Fibroblast of upper back skin (primary cell): ENCODE measurements at regions not wholly inside any gene's neighbourhood (a gene's known extent, or its start where the extent isn't known, plus 50 kb on each side); places are given as distances from the start of the nearest gene placed in this dataset.
"Not testable (repeated sequence)": the region's sequence is repeated elsewhere in the genome, so short reads cannot be mapped to it uniquely, and the experiment has no call there.

Experiments
- DNase-seq: peaks from one replicate; pipeline ENCODE4 v3.0.0-alpha.2; 2013

DNA sequence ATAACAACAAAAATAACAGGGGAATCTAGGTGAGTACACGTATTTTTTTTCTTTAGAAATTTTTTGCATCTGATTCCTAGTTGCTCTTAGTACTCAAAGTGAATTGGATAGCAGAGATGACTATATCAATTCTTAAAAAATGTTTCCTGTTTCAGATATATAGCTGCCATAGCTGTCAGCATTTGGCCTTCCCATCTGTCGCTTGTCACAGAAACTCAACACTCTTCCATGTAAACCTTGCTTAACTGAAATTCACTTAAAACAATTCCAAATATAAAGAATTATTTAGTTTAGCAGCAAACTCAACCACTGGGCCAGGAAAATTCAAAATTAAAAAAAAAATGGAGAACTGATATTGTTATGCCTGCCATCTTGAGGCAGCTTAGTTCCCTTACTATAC lies 807.5 kb downstream of the IGSF11 start:
- no peak for DNase-seq

DNA sequence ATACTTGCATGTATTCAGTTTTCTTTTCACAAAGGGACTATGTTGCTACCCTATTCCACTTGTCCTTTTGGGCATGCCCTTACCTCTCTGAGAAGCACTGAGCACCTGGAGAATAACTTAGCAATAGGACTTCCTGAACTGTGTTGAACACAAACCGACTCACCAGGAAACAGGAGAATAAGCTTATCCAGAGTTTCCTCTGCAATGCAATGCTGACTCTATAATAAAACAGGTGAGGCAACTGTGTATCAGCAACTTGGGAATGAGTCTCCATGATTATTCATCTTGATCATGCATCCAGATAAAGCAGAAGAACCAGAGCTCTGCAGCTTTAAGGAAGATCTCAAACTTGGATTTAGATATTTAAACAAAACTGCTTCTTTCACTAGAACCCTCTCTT lies 806.5 kb downstream of the IGSF11 start:
- no peak for DNase-seq

GRCh38 chr3:118229196-118229595 lies 805.5 kb downstream of the IGSF11 start:
- DNase-seq = no peak

- DNase-seq = no peak
These were observed 803.1 kb downstream of the IGSF11 start for GRCh38 chr3:118231578-118231977.

GRCh38 chr3:118239253-118239652 lies 795.4 kb downstream of the IGSF11 start:
- no peak for DNase-seq

- no peak for DNase-seq
These were observed 789.9 kb downstream of the IGSF11 start for GRCh38 chr3:118244761-118245160.

DNA sequence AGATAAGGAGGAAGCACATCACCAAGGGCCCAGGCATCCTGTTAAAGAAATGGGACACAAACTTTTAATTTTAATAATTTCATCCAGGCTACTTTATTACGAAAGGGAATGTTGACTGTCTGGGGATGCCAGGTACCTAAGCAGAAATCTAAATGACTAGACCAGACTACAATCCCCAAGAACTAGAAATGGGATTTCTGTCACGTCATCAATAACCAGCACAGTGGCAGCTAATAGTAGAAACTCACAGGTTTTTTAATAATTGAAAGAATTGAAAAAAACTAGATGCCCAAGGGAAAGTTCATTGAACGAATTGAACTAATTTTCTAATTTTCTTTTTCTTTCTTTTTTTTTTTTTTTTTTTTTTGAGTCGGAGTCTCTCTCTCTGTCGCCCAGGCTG lies 789.3 kb downstream of the IGSF11 start:
- no peak for DNase-seq

GRCh38 chr3:118258850-118259249 lies 775.8 kb downstream of the IGSF11 start:
- DNase-seq = not testable (repeated sequence)

GRCh38 chr3:118262800-118263402 lies 771.7 kb downstream of the IGSF11 start:
- no peak for DNase-seq

DNA sequence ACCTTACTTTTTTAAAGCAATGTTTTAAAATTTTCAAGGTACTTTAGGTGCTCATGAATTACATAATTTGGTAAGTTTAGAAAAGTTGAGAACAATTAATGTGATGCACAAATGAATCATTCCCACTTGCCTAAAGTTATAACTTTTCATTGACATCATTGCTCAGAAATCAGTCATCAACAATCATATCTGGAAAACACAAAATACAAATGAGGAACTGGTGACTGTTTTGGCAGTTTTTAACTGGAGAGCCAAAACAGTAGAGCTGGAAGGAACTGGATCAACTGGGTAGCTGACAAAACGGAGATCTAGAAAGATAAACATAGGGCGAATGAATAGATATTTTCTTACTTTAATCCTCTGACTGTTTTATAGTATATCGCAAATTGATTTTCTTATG lies 767.1 kb downstream of the IGSF11 start:
- DNase-seq = no peak

- DNase-seq = no peak
These were observed 765.0 kb downstream of the IGSF11 start for GRCh38 chr3:118269537-118270125.

GRCh38 chr3:118272991-118273390 lies 761.7 kb downstream of the IGSF11 start:
- DNase-seq = no peak

- DNase-seq = no peak
These were observed 756.8 kb downstream of the IGSF11 start for GRCh38 chr3:118277814-118278213.

DNA sequence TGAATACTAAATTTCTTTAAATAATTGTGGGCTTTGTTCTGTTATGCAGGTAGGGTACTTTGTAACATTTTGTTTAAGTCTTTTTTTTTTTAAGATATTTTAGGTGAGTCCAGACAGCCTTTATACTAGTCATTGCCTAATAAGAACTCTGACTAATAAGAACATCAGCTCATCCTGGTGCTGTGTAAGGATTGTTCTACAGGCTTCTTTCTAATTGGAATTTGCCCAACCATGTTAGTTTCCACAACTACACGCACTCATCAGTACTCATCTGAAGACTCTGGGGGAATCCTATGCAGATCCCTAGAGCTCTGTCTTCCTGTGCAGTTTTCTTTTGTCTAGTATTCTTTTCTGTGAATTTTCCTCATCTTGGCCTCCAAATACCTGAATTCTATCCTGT lies 741.8 kb downstream of the IGSF11 start:
- DNase-seq = no peak

DNA sequence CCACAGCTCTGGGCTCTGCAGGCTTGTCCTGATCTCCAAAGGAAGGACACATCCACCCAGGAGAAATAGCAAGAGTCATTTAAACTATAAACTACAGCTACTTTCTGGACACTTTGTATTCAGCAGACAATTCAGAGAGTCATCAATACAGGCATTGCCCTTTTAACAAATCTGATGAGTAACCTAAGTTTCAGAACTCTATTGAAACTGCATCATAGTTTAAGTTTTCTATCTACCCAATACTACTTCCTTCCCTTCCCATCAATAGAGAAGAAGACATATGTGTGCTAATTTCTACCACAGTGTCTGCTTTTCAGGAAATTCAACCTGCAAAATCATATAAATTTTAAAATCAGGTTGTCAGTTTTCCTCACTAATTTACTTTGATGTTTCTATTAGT lies 736.5 kb downstream of the IGSF11 start:
- no peak for DNase-seq

- no peak for DNase-seq
These were observed 730.1 kb downstream of the IGSF11 start for GRCh38 chr3:118304557-118304956.

GRCh38 chr3:118332699-118333098 lies 701.9 kb downstream of the IGSF11 start:
- DNase-seq = no peak

DNA sequence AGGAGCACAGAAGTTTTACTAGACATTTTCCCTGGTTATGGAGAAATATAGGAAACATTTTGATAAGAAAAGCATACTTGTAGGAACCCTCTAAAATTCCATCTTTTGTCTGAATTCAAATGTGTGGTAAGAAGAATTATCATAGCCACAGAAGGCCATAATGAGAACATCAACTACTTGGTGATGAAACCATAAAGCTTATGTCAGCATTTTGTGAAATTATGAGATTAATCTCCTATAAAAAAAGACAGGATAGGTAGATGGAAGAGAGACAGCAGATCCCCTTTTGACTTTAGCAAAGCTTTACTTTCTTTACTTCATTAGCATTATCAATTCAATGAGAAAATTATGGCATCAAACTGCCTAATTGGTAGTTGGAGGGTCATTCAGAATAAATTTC lies 697.0 kb downstream of the IGSF11 start:
- DNase-seq = no peak

GRCh38 chr3:118347396-118348168 lies 687.1 kb downstream of the IGSF11 start:
- DNase-seq = no peak

DNA sequence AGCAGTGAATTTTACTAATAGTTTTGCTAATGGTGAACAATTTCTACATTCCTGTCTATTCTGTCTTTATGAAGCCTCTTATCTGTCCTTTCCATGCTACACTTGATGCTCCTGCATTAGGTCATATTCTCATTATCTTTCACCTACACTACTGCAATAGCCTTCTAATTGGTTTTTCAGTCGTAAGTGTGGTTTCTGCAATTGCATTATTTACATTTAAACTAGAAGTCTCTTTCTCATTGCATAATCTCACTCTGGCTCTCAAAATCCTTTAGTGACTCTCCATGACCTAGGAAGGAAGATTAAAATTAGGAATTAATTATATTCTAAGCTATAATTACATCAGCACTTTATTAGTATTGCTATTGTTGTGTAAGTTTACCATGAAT lies 686.5 kb downstream of the IGSF11 start:
- no peak for DNase-seq

DNA sequence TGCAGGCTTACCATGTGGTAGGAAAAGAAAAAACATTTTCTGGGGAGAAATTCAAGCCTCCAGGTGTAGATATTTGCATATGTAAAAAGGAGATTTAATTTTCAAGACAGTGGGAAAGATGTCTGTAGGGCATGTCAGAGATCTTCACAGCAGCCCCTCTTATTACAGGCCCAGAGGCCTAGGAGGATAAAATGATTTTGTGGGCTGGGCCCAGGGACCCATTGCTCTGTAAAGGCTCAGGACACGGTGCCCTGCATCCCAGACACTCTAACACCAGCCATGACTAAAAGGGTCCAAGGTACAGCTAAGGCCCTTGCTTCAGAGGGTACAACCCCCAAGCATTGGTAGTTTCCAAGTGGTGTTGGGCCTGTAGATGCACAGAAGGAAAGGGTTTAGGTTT lies 680.1 kb downstream of the IGSF11 start:
- DNase-seq = no peak

- DNase-seq = no peak
These were observed 664.7 kb downstream of the IGSF11 start for GRCh38 chr3:118369892-118370491.

DNA sequence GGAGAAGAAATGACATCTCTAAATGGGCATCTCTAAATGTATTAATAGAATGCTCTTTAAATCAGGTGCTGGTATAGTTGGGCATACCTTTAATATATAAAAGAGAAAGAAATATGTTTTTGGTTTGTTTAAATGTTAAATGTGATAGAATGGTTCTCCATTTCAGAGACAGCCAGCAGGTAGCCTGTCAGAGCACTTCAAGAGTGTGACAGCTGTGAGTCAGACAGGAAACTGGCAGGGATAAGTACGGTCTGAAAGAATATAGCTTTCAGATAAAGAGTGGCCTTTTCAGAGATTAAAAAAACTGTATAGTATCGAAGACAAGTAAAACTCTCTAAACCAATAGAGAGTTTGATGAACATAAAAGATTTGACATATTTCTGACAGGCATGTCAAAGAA lies 654.1 kb downstream of the IGSF11 start:
- no peak for DNase-seq

DNA sequence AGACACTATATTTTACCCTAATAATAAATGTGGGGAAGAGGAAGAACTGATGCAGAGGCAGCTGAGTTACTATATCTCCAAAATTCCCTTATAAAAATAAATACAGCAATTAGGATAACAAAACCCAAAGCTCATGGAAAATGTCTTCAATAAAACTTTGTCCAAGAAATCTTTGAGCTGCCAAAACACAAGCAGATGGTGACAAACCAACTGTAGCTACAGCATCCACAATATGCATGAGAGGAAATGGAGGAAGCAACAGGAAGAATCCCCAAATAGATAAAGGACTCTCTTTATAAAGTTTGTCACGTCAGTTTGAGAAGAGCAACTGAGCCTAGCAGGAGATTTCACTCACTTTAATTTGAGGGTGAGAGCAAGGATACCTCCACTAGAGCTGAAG lies 638.2 kb downstream of the IGSF11 start:
- no peak for DNase-seq
